GM23338 (cell line): ENCODE measurements at regions not wholly inside any gene's neighbourhood (a gene's known extent, or its start where the extent isn't known, plus 50 kb on each side); places are given as distances from the start of the nearest gene placed in this dataset.

Experiments
- ATAC-seq: fragments of 200-7000 bp; cut with Tn5 transposase; 3 replicates; pipeline ENCODE4 v1.9.1; 2020
- DNase-seq: peaks from one replicate; pipeline ENCODE4 v3.0.0-alpha.2; 2015; ENCODE audit warnings: low spot score
- H2AFZ ChIP-seq: fragments of 200-600 bp; sonication (generic); 2 replicates; pipeline ENCODE4 v1.8.0; 2016; ENCODE audit warnings: antibody characterized with exemption, mild to moderate bottlenecking, moderate library complexity
- H3F3A ChIP-seq: fragments of 200-600 bp; sonication (generic); replicated peaks from 2 replicates; pipeline ENCODE4 v1.8.0; 2017; ENCODE audit warnings: antibody characterized with exemption, mixed run types, low read depth
- H3K27ac ChIP-seq: fragments of 200-600 bp; sonication (generic); 2 replicates; pipeline ENCODE4 v1.6.1; 2016; ENCODE audit warnings: low read depth
- H3K27me3 ChIP-seq: fragments of 200-600 bp; sonication (generic); 2 replicates; pipeline ENCODE4 v1.8.0; 2016; ENCODE audit warnings: mild to moderate bottlenecking, mixed run types, moderate library complexity; ENCODE audit not compliant: insufficient read depth
- H3K36me3 ChIP-seq: fragments of 200-600 bp; sonication (generic); 2 replicates; pipeline ENCODE4 v1.8.0; 2016; ENCODE audit warnings: mild to moderate bottlenecking; ENCODE audit not compliant: insufficient read depth
- H3K4me1 ChIP-seq: fragments of 200-600 bp; sonication (generic); 2 replicates; pipeline ENCODE4 v1.8.0; 2016; ENCODE audit warnings: mild to moderate bottlenecking, moderate library complexity; ENCODE audit not compliant: insufficient read depth
- H3K4me2 ChIP-seq: fragments of 200-600 bp; sonication (generic); 2 replicates; pipeline ENCODE4 v1.7.1; 2017; ENCODE audit warnings: mixed run types
- H3K4me3 ChIP-seq: fragments of 200-600 bp; sonication (generic); 2 replicates; pipeline ENCODE4 v1.6.1; 2016; ENCODE audit warnings: mixed run types
- H3K79me2 ChIP-seq: fragments of 200-600 bp; sonication (generic); replicated peaks from 2 replicates; pipeline ENCODE4 v1.8.0; 2017; ENCODE audit warnings: mild to moderate bottlenecking; ENCODE audit not compliant: insufficient read depth
- H3K9me2 ChIP-seq: fragments of 200-600 bp; sonication (generic); 2 replicates; pipeline ENCODE4 v1.8.0; 2017; ENCODE audit not compliant: insufficient read depth
- H4K20me1 ChIP-seq: fragments of 200-600 bp; sonication (generic); replicated peaks from 2 replicates; pipeline ENCODE4 v1.8.0; 2017; ENCODE audit warnings: mild to moderate bottlenecking; ENCODE audit not compliant: insufficient read depth
- H3K27ac Mint-ChIP-seq: 2 replicates; pipeline ENCODE4 v1.8.0; 2020; ENCODE audit warnings: inconsistent platforms, mild to moderate bottlenecking, moderate library complexity, mixed read lengths
- H3K27me3 Mint-ChIP-seq: 3 replicates; pipeline ENCODE4 v1.8.0; 2022; ENCODE audit warnings: low read depth, mild to moderate bottlenecking, moderate library complexity, mixed read lengths, inconsistent platforms; ENCODE audit not compliant: insufficient read depth, poor library complexity
- H3K36me3 Mint-ChIP-seq: 3 replicates; pipeline ENCODE4 v1.8.0; 2021; ENCODE audit warnings: low read depth, mild to moderate bottlenecking, inconsistent platforms, moderate library complexity, mixed read lengths
- H3K4me1 Mint-ChIP-seq: 3 replicates; pipeline ENCODE4 v1.8.0; 2020; ENCODE audit warnings: mild to moderate bottlenecking, inconsistent platforms, mixed read lengths
- H3K4me3 Mint-ChIP-seq: 3 replicates; pipeline ENCODE4 v1.8.0; 2021; ENCODE audit warnings: moderate library complexity, mild to moderate bottlenecking, inconsistent platforms, mixed read lengths
- H3K9me3 Mint-ChIP-seq: 3 replicates; pipeline ENCODE4 v1.8.0; 2020; ENCODE audit warnings: moderate library complexity, mild to moderate bottlenecking, inconsistent platforms, mixed read lengths
- CREB1 ChIP-seq: fragments of 250-450 bp; sonication (Bioruptor Pico); IDR thresholded peaks from 2 replicates; pipeline ENCODE4 v1.5.0; 2020; ENCODE audit warnings: low read depth, mild to moderate bottlenecking, moderate library complexity
- ETS1 ChIP-seq: IDR thresholded peaks from 2 replicates; pipeline ENCODE4 v1.6.1; 2016; ENCODE audit warnings: antibody characterized with exemption
- EZH2 ChIP-seq: fragments of 200-600 bp; sonication (generic); IDR thresholded peaks from one replicate; pipeline ENCODE4 v1.8.0; 2017; ENCODE audit warnings: antibody characterized with exemption, mild to moderate bottlenecking, low read depth; ENCODE audit not compliant: unreplicated experiment
- EZH2phosphoT487 ChIP-seq: fragments of 200-600 bp; sonication (generic); IDR thresholded peaks from one replicate; pipeline ENCODE4 v1.8.1; 2018; ENCODE audit warnings: antibody characterized with exemption; ENCODE audit not compliant: unreplicated experiment
- NANOG ChIP-seq: IDR thresholded peaks from 2 replicates; pipeline ENCODE4 v1.6.1; 2016; ENCODE audit warnings: antibody characterized with exemption, borderline replicate concordance
- POLR2AphosphoS5 ChIP-seq: IDR thresholded peaks from 2 replicates; pipeline ENCODE4 v1.6.1; 2016; ENCODE audit warnings: antibody characterized with exemption, low read depth
- STAT1 ChIP-seq: IDR thresholded peaks from one replicate; pipeline ENCODE4 v1.6.1; 2016; ENCODE audit warnings: antibody characterized with exemption; ENCODE audit not compliant: unreplicated experiment
- ZNF114 ChIP-seq: fragments of 250-450 bp; sonication (Bioruptor Pico); IDR thresholded peaks from 2 replicates; pipeline ENCODE4 v1.5.0; 2020; ENCODE audit warnings: mild to moderate bottlenecking, moderate library complexity
- ZNF331 ChIP-seq: fragments of 250-450 bp; sonication (Bioruptor Pico); IDR thresholded peaks from 2 replicates; pipeline ENCODE4 v1.5.0; 2020; ENCODE audit warnings: low read depth, mild to moderate bottlenecking, moderate library complexity
- ZNF462 ChIP-seq: fragments of 250-450 bp; sonication (Bioruptor Pico); IDR thresholded peaks from 2 replicates; pipeline ENCODE4 v1.5.0; 2020; ENCODE audit warnings: mild to moderate bottlenecking, moderate library complexity
- TF ChIP-seq, protein P1 (sequence below), 2 experiments: fragments of 200-600 bp in 1 of 2; sonication (generic) in 1 of 2; conservative IDR thresholded peaks; 2 replicates each; pipeline versions ENCODE4 v1.5.1 to v1.6.1; 2016 to 2017; ENCODE audit warnings: antibody characterized with exemption in 2 of 2, low read depth in 2 of 2, mild to moderate bottlenecking in 2 of 2, moderate library complexity in 1 of 2

GRCh38 chr6:159433550-159433949, 259.5 kb downstream of the SOD2 start:
- TF ChIP-seq EZH2 (no peak), ETS1 (no peak), NANOG (no peak), EZH2phosphoT487 (no peak), ZNF114 (CRISPR knock-in tag) (no peak), STAT1 (no peak), POLR2AphosphoS5 (no peak), ZNF331 (CRISPR knock-in tag) (no peak), ZNF462 (no peak), CREB1 (CRISPR knock-in tag) (no peak)
- TF ChIP-seq, protein P1, sequence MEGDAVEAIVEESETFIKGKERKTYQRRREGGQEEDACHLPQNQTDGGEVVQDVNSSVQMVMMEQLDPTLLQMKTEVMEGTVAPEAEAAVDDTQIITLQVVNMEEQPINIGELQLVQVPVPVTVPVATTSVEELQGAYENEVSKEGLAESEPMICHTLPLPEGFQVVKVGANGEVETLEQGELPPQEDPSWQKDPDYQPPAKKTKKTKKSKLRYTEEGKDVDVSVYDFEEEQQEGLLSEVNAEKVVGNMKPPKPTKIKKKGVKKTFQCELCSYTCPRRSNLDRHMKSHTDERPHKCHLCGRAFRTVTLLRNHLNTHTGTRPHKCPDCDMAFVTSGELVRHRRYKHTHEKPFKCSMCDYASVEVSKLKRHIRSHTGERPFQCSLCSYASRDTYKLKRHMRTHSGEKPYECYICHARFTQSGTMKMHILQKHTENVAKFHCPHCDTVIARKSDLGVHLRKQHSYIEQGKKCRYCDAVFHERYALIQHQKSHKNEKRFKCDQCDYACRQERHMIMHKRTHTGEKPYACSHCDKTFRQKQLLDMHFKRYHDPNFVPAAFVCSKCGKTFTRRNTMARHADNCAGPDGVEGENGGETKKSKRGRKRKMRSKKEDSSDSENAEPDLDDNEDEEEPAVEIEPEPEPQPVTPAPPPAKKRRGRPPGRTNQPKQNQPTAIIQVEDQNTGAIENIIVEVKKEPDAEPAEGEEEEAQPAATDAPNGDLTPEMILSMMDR (conservative IDR thresholded peaks at IDR 0.05; ENCODE audit: low read depth in 2 of 2) = no peak
- no peak overlapping the region for H3K27ac Mint-ChIP-seq
- H3K27me3 Mint-ChIP-seq = peaks cover 5% of the 10 kb centered on the region
- Histone ChIP-seq H3K27ac (no peak overlapping the region), H3F3A (no peaks in the 10 kb centered on the region), H3K4me3 (no peak overlapping the region), H2AFZ (no peak overlapping the region), H3K4me2 (no peak overlapping the region), H3K9me2 (peaks cover 9% of the 10 kb centered on the region; the same call in 1 of the 2 replicates), H3K36me3 (no peaks in the 10 kb centered on the region), H3K27me3 (no peaks in the 10 kb centered on the region), H3K4me1 (no peaks in the 10 kb centered on the region), H3K79me2 (no peaks in the 10 kb centered on the region), H4K20me1 (no peaks in the 10 kb centered on the region)
- no peak overlapping the region for H3K4me3 Mint-ChIP-seq
- DNase-seq (no peak), ATAC-seq (no peak)
- H3K9me3 Mint-ChIP-seq = peaks cover 16% of the 10 kb centered on the region
- peaks cover 7% of the 10 kb centered on the region; the same call in 2 of the 3 replicates for H3K36me3 Mint-ChIP-seq
- 0 out of 3 replicates have a peak, but pooled peaks cover under 1% of the 10 kb centered on the region for H3K4me1 Mint-ChIP-seq
